NT2/D1 (cell line): ENCODE measurements at regions not wholly inside any gene's neighbourhood (a gene's known extent, or its start where the extent isn't known, plus 50 kb on each side); places are given as distances from the start of the nearest gene placed in this dataset.

ENCODE experiments used
- DNase-seq: peaks from one replicate; pipeline ENCODE4 v3.0.0-alpha.2; 2011; ENCODE audit warnings: low read depth, low spot score
- H3K27me3 ChIP-seq: 2 replicates; pipeline ENCODE4 v1.6.0; 2011; ENCODE audit warnings: mild to moderate bottlenecking; ENCODE audit not compliant: insufficient read length, insufficient read depth
- H3K36me3 ChIP-seq: 2 replicates; pipeline ENCODE4 v1.6.1; 2011; ENCODE audit warnings: mild to moderate bottlenecking, low read length, mixed read lengths; ENCODE audit not compliant: insufficient read depth, insufficient read length
- H3K4me1 ChIP-seq: 2 replicates; pipeline ENCODE4 v1.5.1; 2011; ENCODE audit not compliant: insufficient read depth, insufficient read length
- H3K4me3 ChIP-seq: 2 replicates; pipeline ENCODE4 v1.5.1; 2011; ENCODE audit warnings: low read depth; ENCODE audit not compliant: insufficient read length
- H3K9ac ChIP-seq: 2 replicates; pipeline ENCODE4 v1.6.0; 2011; ENCODE audit warnings: low read depth; ENCODE audit not compliant: insufficient read length
- H3K9me3 ChIP-seq: 2 replicates; pipeline ENCODE4 v1.5.1; 2011; ENCODE audit warnings: mild to moderate bottlenecking, low read length; ENCODE audit not compliant: insufficient read depth
- SUZ12 ChIP-seq: IDR thresholded peaks from 2 replicates; pipeline ENCODE4 v1.6.1; 2011; ENCODE audit not compliant: insufficient read length, insufficient read depth; ENCODE audit errors: extremely low read depth
- YY1 ChIP-seq: IDR thresholded peaks from 2 replicates; pipeline ENCODE4 v1.6.1; 2011; ENCODE audit not compliant: insufficient read length, insufficient read depth
- ZNF274 ChIP-seq: IDR thresholded peaks from 2 replicates; pipeline ENCODE4 v1.6.1; 2011; ENCODE audit warnings: mild to moderate bottlenecking, low read depth, low read length

DNA sequence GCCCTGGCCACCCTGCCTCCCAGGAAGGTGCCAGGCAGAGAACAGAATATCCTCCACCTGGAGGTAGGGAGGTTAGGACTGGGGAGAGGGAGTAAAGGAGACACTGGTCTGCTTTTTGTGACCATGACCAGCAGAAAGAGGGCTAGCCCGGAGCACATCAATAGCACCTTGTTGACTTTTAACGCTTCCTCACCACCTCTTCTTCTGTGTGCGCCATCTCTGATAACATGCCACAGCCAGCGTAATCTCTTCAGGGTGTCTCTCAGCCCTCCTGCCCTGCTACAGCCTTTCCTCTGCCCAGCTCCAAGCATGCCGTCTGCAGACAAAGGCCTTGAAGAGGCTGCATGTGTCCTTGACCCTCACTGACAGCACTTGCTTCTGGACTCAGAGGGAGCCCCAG is 50.9 kb upstream of the GJA5 start:
- TF ChIP-seq YY1 (no peak), ZNF274 (no peak), SUZ12 (no peak)
- Histone ChIP-seq H3K9ac (no peak overlapping the region), H3K9me3 (no peaks in the 10 kb centered on the region), H3K27me3 (no peaks in the 10 kb centered on the region), H3K4me3 (no peak overlapping the region), H3K4me1 (no peaks in the 10 kb centered on the region), H3K36me3 (no peaks in the 10 kb centered on the region)
- no peak for DNase-seq

DNA sequence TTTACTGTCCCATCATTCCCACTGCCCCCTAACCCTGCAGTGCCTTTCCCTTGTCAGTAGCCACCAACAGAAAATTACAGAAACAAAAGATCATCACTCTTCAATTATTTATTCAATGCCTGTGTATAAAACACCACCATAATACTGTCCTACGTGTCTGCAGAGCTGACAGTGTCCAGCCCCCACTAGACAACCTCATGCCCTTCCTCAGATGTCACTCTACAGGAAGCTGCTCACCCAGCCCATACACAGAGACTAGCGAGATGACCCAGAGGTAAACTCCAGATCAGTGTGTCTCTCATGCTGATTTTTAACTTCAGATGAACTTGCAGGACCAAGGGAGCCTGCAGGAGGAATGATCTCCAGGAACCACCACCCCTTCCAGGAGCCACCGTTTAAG is 51.3 kb upstream of the GJA5 start:
- DNase-seq, result no peak
- no peaks in the 10 kb centered on the region for H3K4me1 ChIP-seq
- H3K9me3 ChIP-seq, result no peaks in the 10 kb centered on the region

DNA sequence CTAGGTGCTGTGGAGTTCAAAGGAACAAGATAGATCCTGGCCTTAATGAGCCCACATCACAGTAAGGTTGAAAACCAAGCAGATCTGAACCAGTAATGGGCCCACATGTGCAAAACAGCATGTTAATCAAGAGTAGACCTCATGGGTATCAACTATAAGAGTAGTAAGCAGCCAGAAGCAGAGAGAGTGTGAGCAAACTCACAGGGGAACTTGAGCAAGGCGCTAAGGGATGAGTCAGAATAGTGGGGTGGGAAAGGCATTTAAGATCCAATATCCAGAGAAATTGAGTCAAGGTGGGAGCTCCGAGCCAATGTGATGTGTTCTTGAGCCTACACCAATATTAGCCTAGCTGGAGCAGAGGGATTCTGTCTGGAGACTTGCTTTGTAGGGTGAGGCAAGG is 52.4 kb upstream of the GJA5 start:
- Histone ChIP-seq H3K9me3 (no peaks in the 10 kb centered on the region), H3K27me3 (no peaks in the 10 kb centered on the region), H3K36me3 (no peaks in the 10 kb centered on the region), H3K9ac (no peak overlapping the region), H3K4me1 (no peaks in the 10 kb centered on the region), H3K4me3 (no peak overlapping the region)
- no peak for DNase-seq
- TF ChIP-seq ZNF274, result no peak
- TF ChIP-seq SUZ12, result no peak
- TF ChIP-seq YY1, result no peak

More for the DNA sequence above, 51.3 kb upstream of the GJA5 start:
- H3K4me3 ChIP-seq, result no peak overlapping the region
- H3K9ac ChIP-seq, result no peak overlapping the region
- TF ChIP-seq YY1 (no peak), SUZ12 (no peak), ZNF274 (no peak)
- H3K36me3 ChIP-seq, result no peaks in the 10 kb centered on the region
- H3K27me3 ChIP-seq, result no peaks in the 10 kb centered on the region

GRCh38 chr1:147815503-147815902 is 55.1 kb upstream of the GJA5 start:
- H3K4me3 ChIP-seq, result no peak overlapping the region
- no peak for DNase-seq
- H3K4me1 ChIP-seq, result no peaks in the 10 kb centered on the region
- H3K9ac ChIP-seq, result no peak overlapping the region
- H3K9me3 ChIP-seq, result no peaks in the 10 kb centered on the region
- no peaks in the 10 kb centered on the region for H3K36me3 ChIP-seq
- no peaks in the 10 kb centered on the region for H3K27me3 ChIP-seq
- TF ChIP-seq ZNF274, result no peak
- TF ChIP-seq SUZ12, result no peak
- no peak for TF ChIP-seq YY1

DNA sequence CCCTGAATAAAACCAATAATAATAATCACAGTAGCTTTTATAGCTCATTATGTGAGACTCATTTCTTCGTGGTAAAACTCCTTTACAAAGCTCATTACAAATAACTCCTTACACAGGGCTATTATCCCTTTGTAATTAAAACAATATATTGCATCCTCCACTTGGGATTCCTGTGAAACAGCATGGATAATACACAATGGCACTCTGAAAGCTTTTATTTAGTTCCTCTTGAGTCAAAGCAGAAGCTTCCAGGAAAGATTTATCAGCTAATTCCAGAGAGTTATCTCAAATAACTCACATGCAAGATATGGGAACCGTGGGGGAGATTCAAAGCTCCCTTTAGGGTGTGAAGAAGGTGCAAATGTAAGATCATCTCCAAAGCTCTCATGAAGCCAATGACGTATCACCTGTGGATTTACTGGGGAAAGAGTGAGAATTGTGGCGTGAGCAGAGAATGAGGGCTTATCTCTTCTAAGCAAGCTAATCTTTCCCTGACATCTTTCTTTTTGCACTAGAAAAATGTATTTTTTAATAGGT is 60.4 kb upstream of the GJA5 start:
- no peak for TF ChIP-seq SUZ12
- no peak for TF ChIP-seq YY1
- no peak for TF ChIP-seq ZNF274
- Histone ChIP-seq H3K9ac (no peak overlapping the region), H3K9me3 (no peaks in the 10 kb centered on the region), H3K4me1 (no peaks in the 10 kb centered on the region), H3K27me3 (no peaks in the 10 kb centered on the region), H3K4me3 (no peak overlapping the region), H3K36me3 (no peaks in the 10 kb centered on the region)
- DNase-seq, result no peak

GRCh38 chr1:147821883-147822282 is 61.5 kb upstream of the GJA5 start:
- no peak for DNase-seq
- Histone ChIP-seq H3K4me3 (no peak overlapping the region), H3K4me1 (no peaks in the 10 kb centered on the region), H3K27me3 (no peaks in the 10 kb centered on the region), H3K9ac (no peak overlapping the region), H3K9me3 (no peaks in the 10 kb centered on the region; the same call in 1 of the 2 replicates), H3K36me3 (no peaks in the 10 kb centered on the region)
- TF ChIP-seq SUZ12 (no peak), ZNF274 (no peak), YY1 (no peak)

- Histone ChIP-seq H3K36me3 (no peaks in the 10 kb centered on the region), H3K27me3 (no peaks in the 10 kb centered on the region), H3K4me3 (no peak overlapping the region), H3K9me3 (no peaks in the 10 kb centered on the region; the same call in 1 of the 2 replicates), H3K9ac (no peak overlapping the region), H3K4me1 (no peaks in the 10 kb centered on the region)
- TF ChIP-seq SUZ12, result no peak
- TF ChIP-seq ZNF274, result no peak
- TF ChIP-seq YY1, result no peak
- no peak for DNase-seq
Measured at GRCh38 chr1:147822292-147822691, 61.9 kb upstream of the GJA5 start.
